ENCODE measurements at regions not wholly inside any gene's neighbourhood (a gene's known extent, or its start where the extent isn't known, plus 50 kb on each side); places are given as distances from the start of the nearest gene placed in this dataset.

GRCh38 chr6:148203970-148204369 is 138.7 kb upstream of the SASH1 start:
- TF ChIP-seq, protein P1, sequence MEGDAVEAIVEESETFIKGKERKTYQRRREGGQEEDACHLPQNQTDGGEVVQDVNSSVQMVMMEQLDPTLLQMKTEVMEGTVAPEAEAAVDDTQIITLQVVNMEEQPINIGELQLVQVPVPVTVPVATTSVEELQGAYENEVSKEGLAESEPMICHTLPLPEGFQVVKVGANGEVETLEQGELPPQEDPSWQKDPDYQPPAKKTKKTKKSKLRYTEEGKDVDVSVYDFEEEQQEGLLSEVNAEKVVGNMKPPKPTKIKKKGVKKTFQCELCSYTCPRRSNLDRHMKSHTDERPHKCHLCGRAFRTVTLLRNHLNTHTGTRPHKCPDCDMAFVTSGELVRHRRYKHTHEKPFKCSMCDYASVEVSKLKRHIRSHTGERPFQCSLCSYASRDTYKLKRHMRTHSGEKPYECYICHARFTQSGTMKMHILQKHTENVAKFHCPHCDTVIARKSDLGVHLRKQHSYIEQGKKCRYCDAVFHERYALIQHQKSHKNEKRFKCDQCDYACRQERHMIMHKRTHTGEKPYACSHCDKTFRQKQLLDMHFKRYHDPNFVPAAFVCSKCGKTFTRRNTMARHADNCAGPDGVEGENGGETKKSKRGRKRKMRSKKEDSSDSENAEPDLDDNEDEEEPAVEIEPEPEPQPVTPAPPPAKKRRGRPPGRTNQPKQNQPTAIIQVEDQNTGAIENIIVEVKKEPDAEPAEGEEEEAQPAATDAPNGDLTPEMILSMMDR (IDR thresholded peaks at IDR 0.05; ENCODE audit: borderline replicate concordance, extremely low read depth, low read length, poor library complexity, severe bottlenecking), result no peak
- TF ChIP-seq EZH2 (IDR thresholded peaks at IDR 0.05; ENCODE audit: borderline replicate concordance, low read depth, low read length, severe bottlenecking), result no peak
